Activated T-helper 17 cell treated with anti-CD3 and anti-CD28 coated beads, Interleukin-2, amount 50 U/mL, for 72 hours (primary cell): ENCODE measurements at regions not wholly inside any gene's neighbourhood (a gene's known extent, or its start where the extent isn't known, plus 50 kb on each side); places are given as distances from the start of the nearest gene placed in this dataset.

Experiments used
- ATAC-seq: fragments of 150-1000 bp; cut with Tn5 transposase; replicated peaks from 2 replicates; pipeline ENCODE4 v1.10.0; 2021; ENCODE audit warnings: mild to moderate bottlenecking, moderate library complexity
- H3K27ac Mint-ChIP-seq: one replicate; pipeline ENCODE4 v1.8.0; 2022; ENCODE audit warnings: mixed read lengths
- H3K27me3 Mint-ChIP-seq: one replicate; pipeline ENCODE4 v1.8.0; 2022; ENCODE audit warnings: mixed read lengths
- H3K36me3 Mint-ChIP-seq: one replicate; pipeline ENCODE4 v1.8.0; 2022; ENCODE audit warnings: low read depth, mild to moderate bottlenecking, mixed read lengths
- H3K4me1 Mint-ChIP-seq: one replicate; pipeline ENCODE4 v1.8.0; 2022; ENCODE audit warnings: mixed read lengths
- H3K4me3 Mint-ChIP-seq: one replicate; pipeline ENCODE4 v1.8.0; 2022; ENCODE audit warnings: mild to moderate bottlenecking, mixed read lengths
- H3K9me3 Mint-ChIP-seq: one replicate; pipeline ENCODE4 v1.8.0; 2022; ENCODE audit warnings: mixed read lengths

GRCh38 chr6:20292905-20293304 is 80.6 kb upstream of the MBOAT1 start:
- Mint-ChIP-seq H3K27me3 (no peaks in the 10 kb centered on the region), H3K36me3 (no peaks in the 10 kb centered on the region), H3K27ac (peak overlapping the region; percentile 51), H3K9me3 (no peaks in the 10 kb centered on the region), H3K4me1 (no peaks in the 10 kb centered on the region), H3K4me3 (no peak overlapping the region)
- no peak for ATAC-seq

GRCh38 chr6:20301256-20301655 is 89.0 kb upstream of the MBOAT1 start:
- no peaks in the 10 kb centered on the region for H3K9me3 Mint-ChIP-seq
- H3K27me3 Mint-ChIP-seq = no peaks in the 10 kb centered on the region
- no peak for ATAC-seq
- H3K4me3 Mint-ChIP-seq = no peak overlapping the region
- H3K27ac Mint-ChIP-seq = no peak overlapping the region
- H3K4me1 Mint-ChIP-seq = no peaks in the 10 kb centered on the region
- no peaks in the 10 kb centered on the region for H3K36me3 Mint-ChIP-seq

GRCh38 chr6:20302168-20302567 is 89.9 kb upstream of the MBOAT1 start:
- H3K36me3 Mint-ChIP-seq = no peaks in the 10 kb centered on the region
- H3K27me3 Mint-ChIP-seq = no peaks in the 10 kb centered on the region
- no peak for ATAC-seq
- no peak overlapping the region for H3K4me3 Mint-ChIP-seq
- H3K27ac Mint-ChIP-seq = no peak overlapping the region
- no peaks in the 10 kb centered on the region for H3K9me3 Mint-ChIP-seq
- H3K4me1 Mint-ChIP-seq = no peaks in the 10 kb centered on the region

GRCh38 chr6:20302702-20303251 is 90.5 kb upstream of the MBOAT1 start:
- Mint-ChIP-seq H3K27ac (no peak overlapping the region), H3K36me3 (no peaks in the 10 kb centered on the region), H3K4me1 (no peaks in the 10 kb centered on the region), H3K9me3 (no peaks in the 10 kb centered on the region), H3K4me3 (no peak overlapping the region), H3K27me3 (no peaks in the 10 kb centered on the region)
- ATAC-seq = no peak

- H3K27ac Mint-ChIP-seq = no peak overlapping the region
- H3K27me3 Mint-ChIP-seq = no peaks in the 10 kb centered on the region
- peaks cover 4% of the 10 kb centered on the region for H3K9me3 Mint-ChIP-seq
- ATAC-seq = no peak
- H3K36me3 Mint-ChIP-seq = no peaks in the 10 kb centered on the region
- no peak overlapping the region for H3K4me3 Mint-ChIP-seq
- no peaks in the 10 kb centered on the region for H3K4me1 Mint-ChIP-seq
Observed at GRCh38 chr6:20306491-20306890, 94.2 kb upstream of the MBOAT1 start.

GRCh38 chr6:20309186-20309585 is 92.5 kb upstream of the E2F3 start:
- peaks cover 4% of the 10 kb centered on the region for H3K9me3 Mint-ChIP-seq

GRCh38 chr6:20310185-20310584 is 91.5 kb upstream of the E2F3 start:
- Mint-ChIP-seq H3K9me3 (peaks cover 4% of the 10 kb centered on the region), H3K4me3 (no peak overlapping the region), H3K4me1 (no peaks in the 10 kb centered on the region), H3K27ac (no peak overlapping the region), H3K36me3 (no peaks in the 10 kb centered on the region), H3K27me3 (no peaks in the 10 kb centered on the region)
- ATAC-seq = no peak

More at GRCh38 chr6:20309186-20309585, 92.5 kb upstream of the E2F3 start:
- Mint-ChIP-seq H3K27ac (no peak overlapping the region), H3K27me3 (no peaks in the 10 kb centered on the region), H3K4me1 (no peaks in the 10 kb centered on the region), H3K4me3 (no peak overlapping the region), H3K36me3 (no peaks in the 10 kb centered on the region)
- ATAC-seq = no peak

GRCh38 chr6:20312606-20313005 is 89.1 kb upstream of the E2F3 start:
- no peaks in the 10 kb centered on the region for H3K36me3 Mint-ChIP-seq

GRCh38 chr6:20313051-20313450 is 88.6 kb upstream of the E2F3 start:
- Mint-ChIP-seq H3K27ac (no peak overlapping the region), H3K27me3 (no peaks in the 10 kb centered on the region), H3K4me1 (no peaks in the 10 kb centered on the region), H3K36me3 (no peaks in the 10 kb centered on the region), H3K9me3 (peaks cover 4% of the 10 kb centered on the region), H3K4me3 (no peak overlapping the region)
- ATAC-seq = no peak

More at GRCh38 chr6:20312606-20313005, 89.1 kb upstream of the E2F3 start:
- Mint-ChIP-seq H3K4me3 (no peak overlapping the region), H3K27ac (no peak overlapping the region), H3K9me3 (peaks cover 4% of the 10 kb centered on the region), H3K4me1 (no peaks in the 10 kb centered on the region), H3K27me3 (no peaks in the 10 kb centered on the region)
- ATAC-seq = no peak

GRCh38 chr6:20313960-20314530 is 87.6 kb upstream of the E2F3 start:
- ATAC-seq = no peak
- Mint-ChIP-seq H3K4me3 (no peak overlapping the region), H3K27me3 (no peaks in the 10 kb centered on the region), H3K9me3 (peaks cover 4% of the 10 kb centered on the region), H3K27ac (no peak overlapping the region), H3K4me1 (no peaks in the 10 kb centered on the region), H3K36me3 (no peaks in the 10 kb centered on the region)

GRCh38 chr6:20314866-20315845 is 86.5 kb upstream of the E2F3 start:
- Mint-ChIP-seq H3K4me3 (no peak overlapping the region), H3K36me3 (no peaks in the 10 kb centered on the region)

GRCh38 chr6:20317430-20317829 is 84.2 kb upstream of the E2F3 start:
- H3K27ac Mint-ChIP-seq = no peak overlapping the region
- ATAC-seq = no peak
- peaks cover 4% of the 10 kb centered on the region for H3K9me3 Mint-ChIP-seq
- no peaks in the 10 kb centered on the region for H3K36me3 Mint-ChIP-seq
- H3K27me3 Mint-ChIP-seq = no peaks in the 10 kb centered on the region
- no peaks in the 10 kb centered on the region for H3K4me1 Mint-ChIP-seq
- H3K4me3 Mint-ChIP-seq = no peak overlapping the region

More at GRCh38 chr6:20314866-20315845, 86.5 kb upstream of the E2F3 start:
- H3K4me1 Mint-ChIP-seq = no peaks in the 10 kb centered on the region
- H3K9me3 Mint-ChIP-seq = peaks cover 7% of the 10 kb centered on the region
- no peaks in the 10 kb centered on the region for H3K27me3 Mint-ChIP-seq
- ATAC-seq = no peak
- no peak overlapping the region for H3K27ac Mint-ChIP-seq

- Mint-ChIP-seq H3K27ac (no peak overlapping the region), H3K27me3 (no peaks in the 10 kb centered on the region), H3K4me1 (no peaks in the 10 kb centered on the region), H3K4me3 (peak overlapping the region; percentile 78), H3K36me3 (no peaks in the 10 kb centered on the region), H3K9me3 (peaks cover 4% of the 10 kb centered on the region)
- no peak for ATAC-seq
Observed at GRCh38 chr6:20318851-20319387, 82.8 kb upstream of the E2F3 start.

- ATAC-seq = peak; percentile 92
- Mint-ChIP-seq H3K36me3 (no peaks in the 10 kb centered on the region), H3K4me3 (peak overlapping the region; percentile 78), H3K4me1 (no peaks in the 10 kb centered on the region), H3K27ac (peak overlapping the region; percentile 85), H3K27me3 (no peaks in the 10 kb centered on the region), H3K9me3 (peaks cover 4% of the 10 kb centered on the region)
Observed at GRCh38 chr6:20319520-20320357, 81.9 kb upstream of the E2F3 start.
